Calu3 (cell line): ENCODE measurements at regions not wholly inside any gene's neighbourhood (a gene's known extent, or its start where the extent isn't known, plus 50 kb on each side); places are given as distances from the start of the nearest gene placed in this dataset.

ENCODE experiments used
- BruUV-seq: library from RNA; stranded (reverse); fragments of 400-500 nt; replicated peaks from 2 replicates; lab custom pipeline; 2021; lab: Mats Ljungman, UMichigan
- CTCF ChIA-PET: fragments of 300-600 bp; sonication (Branson Sonifier 250); formaldehyde crosslinking; loops from one replicate; lab custom pipeline; 2022; ENCODE audit warnings: antibody characterized with exemption; lab: Charles Lee
- DNase-seq: peaks from one replicate; pipeline ENCODE4 v3.0.0; 2022
- H3K27ac Mint-ChIP-seq: one replicate; pipeline ENCODE4 v1.8.0; 2022; ENCODE audit warnings: mixed read lengths; ENCODE audit not compliant: unreplicated experiment
- H3K27me3 Mint-ChIP-seq: one replicate; pipeline ENCODE4 v1.8.0; 2022; ENCODE audit warnings: mixed read lengths; ENCODE audit not compliant: unreplicated experiment
- H3K36me3 Mint-ChIP-seq: one replicate; pipeline ENCODE4 v1.8.0; 2022; ENCODE audit warnings: mild to moderate bottlenecking, moderate library complexity, mixed read lengths; ENCODE audit not compliant: insufficient read depth, unreplicated experiment
- H3K4me1 Mint-ChIP-seq: one replicate; pipeline ENCODE4 v1.8.0; 2022; ENCODE audit warnings: mild to moderate bottlenecking, low read depth, mixed read lengths; ENCODE audit not compliant: unreplicated experiment
- H3K4me3 Mint-ChIP-seq: one replicate; pipeline ENCODE4 v1.8.0; 2022; ENCODE audit warnings: mild to moderate bottlenecking, low read depth, moderate library complexity, mixed read lengths; ENCODE audit not compliant: unreplicated experiment
- H3K9me3 Mint-ChIP-seq: one replicate; pipeline ENCODE4 v1.8.0; 2022; ENCODE audit warnings: low read depth, mixed read lengths; ENCODE audit not compliant: unreplicated experiment
- CTCF ChIP-seq: fragments of 200-600 bp; IDR thresholded peaks from one replicate; pipeline ENCODE4 v1.8.0; 2022; ENCODE audit warnings: antibody characterized with exemption; ENCODE audit not compliant: unreplicated experiment
- intact Hi-C: fragments of 100-400 bp; cut with micrococcal nuclease; formaldehyde crosslinking; loops from one replicate; pipeline ENCODE4 v1.10.0; 2022; ENCODE audit not compliant: unreplicated experiment

- H3K36me3 Mint-ChIP-seq = no peaks in the 10 kb centered on the region
- H3K27ac Mint-ChIP-seq = no peak overlapping the region
- no peak for TF ChIP-seq CTCF
- CTCF ChIA-PET = interaction anchor here (0.6 kb wide), 1 partner anchor 948 kb away, joined by 4 read pairs; no protein-coding TSS in a partner anchor
- no peak for DNase-seq
- no peak overlapping the region for H3K4me3 Mint-ChIP-seq
- H3K9me3 Mint-ChIP-seq = no peaks in the 10 kb centered on the region
- no TSS peak for BruUV-seq
- peaks cover under 1% of the 10 kb centered on the region for H3K4me1 Mint-ChIP-seq
- intact Hi-C loops = no loop called here
- H3K27me3 Mint-ChIP-seq = no peaks in the 10 kb centered on the region
These were observed 108.8 kb upstream of the ENPEP start for GRCh38 chr4:110367156-110367555.

- Mint-ChIP-seq H3K27ac (no peak overlapping the region), H3K9me3 (no peaks in the 10 kb centered on the region), H3K36me3 (no peaks in the 10 kb centered on the region), H3K4me1 (peaks cover 8% of the 10 kb centered on the region), H3K27me3 (no peaks in the 10 kb centered on the region), H3K4me3 (no peak overlapping the region)
- no peak for TF ChIP-seq CTCF
- intact Hi-C loops = no loop called here
- BruUV-seq = no TSS peak
- CTCF ChIA-PET = no interaction called here
- DNase-seq = no peak
These were observed 110.2 kb upstream of the ENPEP start for GRCh38 chr4:110365761-110366160.

- no peaks in the 10 kb centered on the region for H3K27me3 Mint-ChIP-seq
- no peak overlapping the region for H3K27ac Mint-ChIP-seq
- no TSS peak for BruUV-seq
- no peak for TF ChIP-seq CTCF
- no peaks in the 10 kb centered on the region for H3K36me3 Mint-ChIP-seq
- H3K4me1 Mint-ChIP-seq = peaks cover 8% of the 10 kb centered on the region
- H3K9me3 Mint-ChIP-seq = no peaks in the 10 kb centered on the region
- CTCF ChIA-PET = no interaction called here
- H3K4me3 Mint-ChIP-seq = no peak overlapping the region
- no peak for DNase-seq
- intact Hi-C loops = no loop called here
These were observed 110.9 kb upstream of the ENPEP start for GRCh38 chr4:110364911-110365520.

- H3K36me3 Mint-ChIP-seq = no peaks in the 10 kb centered on the region
- TF ChIP-seq CTCF = no peak
- no peak overlapping the region for H3K27ac Mint-ChIP-seq
- CTCF ChIA-PET = no interaction called here
- H3K9me3 Mint-ChIP-seq = no peaks in the 10 kb centered on the region
- BruUV-seq = no TSS peak
- H3K27me3 Mint-ChIP-seq = no peaks in the 10 kb centered on the region
- DNase-seq = peak; percentile 16
- H3K4me1 Mint-ChIP-seq = peaks cover 8% of the 10 kb centered on the region
- intact Hi-C loops = no loop called here
- no peak overlapping the region for H3K4me3 Mint-ChIP-seq
These were observed 114.0 kb upstream of the ENPEP start for GRCh38 chr4:110361921-110362320.
